ENCODE measurements at regions not wholly inside any gene's neighbourhood (a gene's known extent, or its start where the extent isn't known, plus 50 kb on each side); places are given as distances from the start of the nearest gene placed in this dataset.

DNA sequence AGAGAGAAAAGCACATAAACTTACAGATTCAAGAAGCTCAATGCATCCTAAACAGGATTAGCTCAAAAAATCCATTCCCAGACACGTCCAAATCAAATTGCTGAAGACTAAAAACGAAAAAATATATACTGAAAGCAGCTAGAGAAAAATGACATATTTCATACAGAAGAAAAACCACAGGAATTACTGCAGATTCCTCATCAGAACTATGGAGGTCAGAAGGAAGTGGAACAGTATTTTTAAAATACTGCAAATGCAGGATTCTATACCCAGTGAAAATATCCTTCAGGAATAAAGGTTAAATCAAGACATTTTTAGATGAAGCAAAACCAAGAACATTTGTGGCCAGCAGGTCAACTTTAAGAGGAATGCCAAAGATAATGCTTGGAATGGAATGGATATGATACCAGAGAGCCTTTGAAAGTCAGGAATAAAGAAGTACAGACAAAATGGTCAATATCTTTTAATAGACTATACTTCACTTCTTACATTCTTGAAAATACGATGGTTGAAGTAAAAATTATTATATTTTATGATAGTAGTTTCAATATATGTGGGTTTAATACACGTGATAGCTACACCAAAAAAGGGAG, 352.9 kb downstream of the CTTN start:
- no peak for DNase-seq

DNA sequence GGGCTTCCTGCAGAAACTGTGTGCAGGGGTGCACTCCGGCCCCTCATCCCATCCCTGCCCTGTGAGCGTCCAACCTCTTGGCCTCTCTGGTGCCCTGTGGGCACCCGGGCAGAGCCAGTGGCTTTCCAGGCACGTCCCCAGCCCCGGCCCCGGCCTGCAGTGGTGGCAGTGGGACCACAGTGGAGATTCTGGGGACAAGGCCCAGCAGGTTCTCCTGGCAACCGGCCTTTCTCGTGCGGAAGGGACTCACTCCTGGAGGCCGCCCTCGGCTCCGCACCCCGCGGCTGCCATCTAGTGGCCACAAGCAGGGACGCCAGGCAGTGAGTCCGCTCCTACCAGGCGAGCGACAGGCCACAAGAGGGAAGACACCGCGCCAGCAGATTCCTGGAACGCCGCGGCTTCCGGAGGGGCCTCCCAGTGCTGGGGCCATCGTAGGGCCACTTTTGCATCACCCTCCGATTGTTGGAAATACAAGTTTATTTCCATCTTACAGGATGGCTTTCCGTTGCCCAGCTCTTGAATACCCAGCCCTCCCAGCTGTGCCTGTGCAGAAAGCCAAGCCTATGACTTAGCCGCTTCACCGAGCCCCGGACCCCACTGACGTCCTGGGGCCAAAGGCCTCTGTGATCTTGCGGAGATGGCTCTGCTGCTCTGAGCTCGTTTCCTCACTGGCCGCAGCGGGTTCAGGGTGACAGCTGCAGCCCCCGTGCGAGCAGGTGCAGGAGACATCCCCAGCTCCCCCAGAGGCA, 357.3 kb downstream of the CTTN start:
- peak in 1 of 2 donors; percentile 22 for DNase-seq

DNA sequence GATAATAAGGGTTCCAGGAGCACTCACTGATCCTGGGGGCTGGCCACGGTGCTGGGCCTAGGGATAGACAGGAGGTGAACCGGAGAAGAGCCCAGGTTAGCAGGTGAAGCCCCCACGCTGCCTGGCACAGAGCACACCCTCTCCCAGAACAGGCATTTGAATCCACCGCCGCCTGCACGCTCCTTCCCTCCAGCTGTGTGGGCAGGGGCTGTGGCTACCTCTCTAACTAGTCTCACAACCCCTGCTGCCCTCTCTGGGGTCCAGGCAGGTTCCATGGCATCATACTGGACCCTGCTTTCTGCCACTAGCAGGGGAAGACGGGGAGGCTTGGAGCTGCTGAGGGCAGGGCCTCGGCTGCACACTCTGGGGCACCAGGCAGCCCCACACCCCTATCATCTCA, 358.0 kb downstream of the CTTN start:
- no peak for DNase-seq

GRCh38 chr11:70756756-70757155, 358.4 kb downstream of the CTTN start:
- no peak for DNase-seq

DNA sequence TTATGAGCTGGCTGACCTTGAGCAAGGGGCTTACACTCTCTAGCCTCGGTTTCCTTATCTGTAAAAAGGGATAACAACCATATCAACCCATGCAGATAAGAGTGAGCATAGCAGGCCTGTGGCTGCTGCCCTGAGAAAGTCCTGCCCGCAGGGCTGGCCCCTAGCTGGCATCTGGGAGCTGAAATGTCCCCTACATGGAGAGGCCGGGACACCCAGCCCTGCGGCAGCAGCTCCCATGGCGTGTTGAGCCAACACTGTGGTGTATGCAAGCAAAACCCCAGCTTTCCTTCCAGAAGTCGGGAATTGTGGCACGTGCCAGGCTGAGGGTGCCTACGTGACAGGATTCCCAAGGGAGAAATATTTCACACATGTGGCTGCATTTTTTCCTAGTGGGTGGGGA, 358.9 kb downstream of the CTTN start:
- no peak for DNase-seq

DNA sequence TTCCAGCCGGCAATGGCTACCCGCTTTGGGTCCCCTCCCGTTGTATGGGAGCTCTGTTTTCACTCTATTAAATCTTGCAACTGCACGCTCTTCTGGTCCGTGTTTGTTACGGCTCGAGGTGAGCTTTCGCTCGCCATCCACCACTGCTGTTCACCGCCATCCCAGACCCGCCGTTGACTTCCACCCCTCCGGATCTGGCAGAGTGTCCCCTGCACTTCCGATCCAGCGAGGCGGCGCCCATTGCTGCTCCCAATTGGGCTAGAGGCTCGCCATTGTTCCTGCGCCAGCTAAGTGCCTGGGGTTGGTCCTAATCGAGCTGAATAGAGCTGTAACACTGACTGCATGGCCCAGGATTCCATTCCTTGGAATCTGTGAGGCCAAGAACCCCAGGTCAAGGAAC, 359.9 kb downstream of the CTTN start:
- DNase-seq: no peak

DNA sequence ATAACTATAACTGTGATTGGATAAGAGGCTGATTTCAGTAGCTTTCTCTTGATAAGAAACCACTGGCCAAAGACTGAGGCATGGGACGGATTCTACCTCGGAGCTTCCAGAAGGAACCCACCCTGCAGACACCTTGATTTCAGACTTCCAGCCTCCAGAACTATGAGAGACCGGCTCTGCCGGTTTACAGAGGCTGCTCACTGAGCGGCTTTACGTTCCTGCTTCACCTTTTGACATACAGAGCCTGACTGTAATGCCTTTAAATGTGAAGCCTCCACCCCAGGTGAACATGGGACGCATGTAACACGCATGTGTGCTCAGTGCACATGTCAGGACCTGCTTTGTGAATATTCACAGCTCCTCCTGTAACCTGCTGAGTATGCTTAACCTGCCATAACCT, 361.5 kb downstream of the CTTN start:
- DNase-seq: no peak

- no peak for DNase-seq
Observed at GRCh38 chr11:70760416-70761020, 362.2 kb downstream of the CTTN start.

GRCh38 chr11:70761094-70761907, 363.0 kb downstream of the CTTN start:
- DNase-seq: no peak

- DNase-seq: no peak
Observed at GRCh38 chr11:70761908-70762337, 363.6 kb downstream of the CTTN start.

GRCh38 chr11:70762810-70763209, 364.5 kb downstream of the CTTN start:
- no peak for DNase-seq

GRCh38 chr11:70763606-70764005, 365.3 kb downstream of the CTTN start:
- DNase-seq: no peak

- DNase-seq: no peak
Observed at GRCh38 chr11:70764356-70764905, 366.1 kb downstream of the CTTN start.

GRCh38 chr11:70766901-70767300, 368.6 kb downstream of the CTTN start:
- no peak for DNase-seq

- no peak for DNase-seq
Observed at GRCh38 chr11:70768346-70769095, 370.2 kb downstream of the CTTN start.

DNA sequence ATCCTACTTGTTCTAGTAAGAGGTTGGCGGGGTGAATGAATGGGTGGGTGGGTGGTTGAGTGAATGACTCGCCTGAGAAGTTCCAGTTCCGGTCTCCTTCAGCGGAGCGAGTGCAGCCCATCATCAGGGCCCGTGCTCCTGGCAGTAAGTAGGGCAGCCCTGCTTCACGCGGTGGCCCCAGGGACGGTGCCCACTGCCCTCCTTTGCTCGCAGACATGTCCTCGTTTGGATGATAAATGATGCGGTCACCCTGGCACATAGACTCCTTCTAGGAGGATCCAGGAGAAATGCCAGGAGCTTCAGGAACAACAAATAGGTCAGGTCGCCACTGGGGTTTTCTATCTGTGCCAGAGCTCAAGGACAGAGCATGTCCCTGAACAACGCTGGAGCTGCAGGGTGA, 370.8 kb downstream of the CTTN start:
- no peak for DNase-seq

GRCh38 chr11:70769521-70769920, 371.2 kb downstream of the CTTN start:
- DNase-seq: no peak

GRCh38 chr11:70771099-70771885, 373.0 kb downstream of the CTTN start:
- DNase-seq: no peak

- no peak for DNase-seq
Observed at GRCh38 chr11:70772950-70773349, 374.6 kb downstream of the CTTN start.

GRCh38 chr11:70775386-70776075, 377.2 kb downstream of the CTTN start:
- no peak for DNase-seq

All from bone marrow (tissue), 2 donors.